ENCODE measurements at regions not wholly inside any gene's neighbourhood (a gene's known extent, or its start where the extent isn't known, plus 50 kb on each side); places are given as distances from the start of the nearest gene placed in this dataset.

GRCh38 chrX:42624524-42624923, 153.4 kb downstream of the PPP1R2C start:
- no peak for DNase-seq (ENCODE audit: low read depth in 2 of 3, low spot score in 2 of 3)

- no peak for DNase-seq (ENCODE audit: low read depth in 2 of 3, low spot score in 2 of 3)
These were observed 158.9 kb downstream of the PPP1R2C start for GRCh38 chrX:42619068-42619467.

GRCh38 chrX:42616981-42617380, 161.0 kb downstream of the PPP1R2C start:
- DNase-seq (ENCODE audit: low read depth in 2 of 3, low spot score in 2 of 3): no peak

GRCh38 chrX:42615161-42615563, 162.8 kb downstream of the PPP1R2C start:
- no peak for DNase-seq (ENCODE audit: low read depth in 2 of 3, low spot score in 2 of 3)

GRCh38 chrX:42606591-42606990, 171.4 kb downstream of the PPP1R2C start:
- no peak for DNase-seq (ENCODE audit: low read depth in 2 of 3, low spot score in 2 of 3)

GRCh38 chrX:42604302-42604701, 173.7 kb downstream of the PPP1R2C start:
- no peak for DNase-seq (ENCODE audit: low read depth in 2 of 3, low spot score in 2 of 3)

- DNase-seq (ENCODE audit: low read depth in 2 of 3, low spot score in 2 of 3): no peak
These were observed 174.9 kb downstream of the PPP1R2C start for GRCh38 chrX:42603016-42603415.

GRCh38 chrX:42602566-42602965, 175.4 kb downstream of the PPP1R2C start:
- no peak for DNase-seq (ENCODE audit: low read depth in 2 of 3, low spot score in 2 of 3)

- no peak for DNase-seq (ENCODE audit: low read depth in 2 of 3, low spot score in 2 of 3)
These were observed 175.8 kb downstream of the PPP1R2C start for GRCh38 chrX:42602136-42602535.

GRCh38 chrX:42597481-42597880, 180.5 kb downstream of the PPP1R2C start:
- DNase-seq (ENCODE audit: low read depth in 2 of 3, low spot score in 2 of 3): no peak

- DNase-seq (ENCODE audit: low read depth in 2 of 3, low spot score in 2 of 3): no peak
These were observed 191.9 kb downstream of the PPP1R2C start for GRCh38 chrX:42585842-42586621.

- no peak for DNase-seq (ENCODE audit: low read depth in 2 of 3, low spot score in 2 of 3)
These were observed 200.0 kb downstream of the PPP1R2C start for GRCh38 chrX:42577936-42578470.

GRCh38 chrX:42567268-42567667, 210.7 kb downstream of the PPP1R2C start:
- no peak for DNase-seq (ENCODE audit: low read depth in 2 of 3, low spot score in 2 of 3)

- DNase-seq (ENCODE audit: low read depth in 2 of 3, low spot score in 2 of 3): peak in 1 of 3 donors; percentile 0
These were observed 212.2 kb downstream of the PPP1R2C start for GRCh38 chrX:42565739-42566138.

GRCh38 chrX:42546800-42547199, 231.2 kb downstream of the PPP1R2C start:
- no peak for DNase-seq (ENCODE audit: low read depth in 2 of 3, low spot score in 2 of 3)

GRCh38 chrX:42544883-42545282, 233.1 kb downstream of the PPP1R2C start:
- DNase-seq (ENCODE audit: low read depth in 2 of 3, low spot score in 2 of 3): no peak

- DNase-seq (ENCODE audit: low read depth in 2 of 3, low spot score in 2 of 3): no peak
These were observed 236.4 kb downstream of the PPP1R2C start for GRCh38 chrX:42541554-42541953.

GRCh38 chrX:42540146-42540545, 237.8 kb downstream of the PPP1R2C start:
- DNase-seq (ENCODE audit: low read depth in 2 of 3, low spot score in 2 of 3): no peak

- DNase-seq (ENCODE audit: low read depth in 2 of 3, low spot score in 2 of 3): no peak
These were observed 239.6 kb downstream of the PPP1R2C start for GRCh38 chrX:42538405-42538804.

- DNase-seq (ENCODE audit: low read depth in 2 of 3, low spot score in 2 of 3): no peak
These were observed 241.7 kb downstream of the PPP1R2C start for GRCh38 chrX:42536286-42536685.

GRCh38 chrX:42535233-42535632, 242.7 kb downstream of the PPP1R2C start:
- no peak for DNase-seq (ENCODE audit: low read depth in 2 of 3, low spot score in 2 of 3)

- DNase-seq (ENCODE audit: low read depth in 2 of 3, low spot score in 2 of 3): no peak
These were observed 244.2 kb downstream of the PPP1R2C start for GRCh38 chrX:42533761-42534160.

- DNase-seq (ENCODE audit: low read depth in 2 of 3, low spot score in 2 of 3): no peak
These were observed 246.5 kb downstream of the PPP1R2C start for GRCh38 chrX:42531441-42531840.
